A673 (cell line): ENCODE measurements at regions not wholly inside any gene's neighbourhood (a gene's known extent, or its start where the extent isn't known, plus 50 kb on each side); places are given as distances from the start of the nearest gene placed in this dataset.

ENCODE experiments used
- CTCF ChIP-seq: fragments of 300-800, 200-600 bp; sonication (generic); conservative IDR thresholded peaks from 2 replicates; pipeline ENCODE4 v1.5.1; 2017; ENCODE audit warnings: low read depth, mild to moderate bottlenecking, antibody characterized with exemption, low read length, moderate library complexity, mixed read lengths
- EZH2 ChIP-seq: fragments of 200-600 bp; sonication (generic); IDR thresholded peaks from 2 replicates; pipeline ENCODE4 v1.6.1; 2017; ENCODE audit warnings: borderline replicate concordance, low read depth, mild to moderate bottlenecking, mixed read lengths, antibody characterized with exemption, low read length; ENCODE audit not compliant: poor library complexity, severe bottlenecking

DNA sequence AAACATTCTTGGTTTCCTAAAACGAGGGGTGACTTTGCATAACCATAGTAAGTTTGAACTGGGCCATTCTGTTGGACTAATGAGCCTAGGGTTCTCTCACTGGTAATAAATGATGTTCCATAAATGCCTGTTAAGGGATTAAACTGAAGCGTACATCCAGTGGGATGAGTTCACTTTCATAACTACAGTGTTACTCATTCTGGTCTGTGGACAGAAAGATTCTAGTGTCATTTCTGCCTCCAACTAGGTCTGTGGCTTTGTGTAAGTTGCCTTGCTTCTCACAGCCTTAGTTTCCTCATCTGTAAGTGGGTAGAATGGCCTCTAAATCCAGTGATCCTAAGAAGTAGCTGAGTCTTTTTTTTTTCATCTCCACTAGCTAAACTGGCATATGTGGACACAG, 1860.6 kb upstream of the PIK3C3 start:
- TF ChIP-seq CTCF (no peak), EZH2 (no peak)
